Brain microvascular endothelial cell (primary cell): ENCODE measurements at regions not wholly inside any gene's neighbourhood (a gene's known extent, or its start where the extent isn't known, plus 50 kb on each side); places are given as distances from the start of the nearest gene placed in this dataset.

ENCODE experiments used
- DNase-seq: peaks from one replicate; pipeline ENCODE4 v3.0.0-alpha.2; 2020
- H3K27ac ChIP-seq: fragments of 250-450 bp; sonication (Bioruptor Pico); 2 replicates; pipeline ENCODE4 v1.5.1; 2020; ENCODE audit warnings: mild to moderate bottlenecking, moderate library complexity
- H3K27me3 ChIP-seq: fragments of 250-450 bp; sonication (Bioruptor Pico); replicated peaks from 2 replicates; pipeline ENCODE4 v1.5.1; 2020; ENCODE audit warnings: mild to moderate bottlenecking
- H3K36me3 ChIP-seq: fragments of 250-450 bp; sonication (Bioruptor Pico); replicated peaks from 2 replicates; pipeline ENCODE4 v1.5.1; 2020; ENCODE audit warnings: mild to moderate bottlenecking
- H3K4me3 ChIP-seq: 2 replicates; pipeline ENCODE4 v1.5.1; 2011; ENCODE audit warnings: low read depth, mild to moderate bottlenecking, control low read depth, low read length, moderate library complexity
- CTCF ChIP-seq: IDR thresholded peaks from 2 replicates; pipeline ENCODE4 v1.5.1; 2011; ENCODE audit warnings: low read depth, mild to moderate bottlenecking, moderate library complexity, low read length, control low read depth, inconsistent platforms; ENCODE audit errors: missing control alignments
- in situ Hi-C: cut with HindIII; loops from 2 replicates; pipeline ENCODE4 v1.10.0; 2017; ENCODE audit warnings: low sequenced_read_pairs, low pct_ligation_motif_present

GRCh38 chr4:27248829-27249228 is 388.2 kb downstream of the STIM2 start:
- H3K36me3 ChIP-seq: no peaks in the 10 kb centered on the region
- no peak overlapping the region for H3K4me3 ChIP-seq
- TF ChIP-seq CTCF: no peak
- no peak overlapping the region for H3K27ac ChIP-seq
- no peaks in the 10 kb centered on the region for H3K27me3 ChIP-seq
- DNase-seq: no peak
- in situ Hi-C loops: no loop called here

GRCh38 chr4:27251771-27252170 is 391.1 kb downstream of the STIM2 start:
- in situ Hi-C loops: no loop called here
- H3K36me3 ChIP-seq: no peaks in the 10 kb centered on the region
- H3K27me3 ChIP-seq: no peaks in the 10 kb centered on the region
- no peak overlapping the region for H3K27ac ChIP-seq
- TF ChIP-seq CTCF: no peak
- H3K4me3 ChIP-seq: no peak overlapping the region
- no peak for DNase-seq

GRCh38 chr4:27267339-27267969 is 406.8 kb downstream of the STIM2 start:
- TF ChIP-seq CTCF: no peak
- in situ Hi-C loops: no loop called here
- no peaks in the 10 kb centered on the region for H3K36me3 ChIP-seq
- DNase-seq: no peak
- no peaks in the 10 kb centered on the region for H3K27me3 ChIP-seq
- no peak overlapping the region for H3K27ac ChIP-seq
- no peak overlapping the region for H3K4me3 ChIP-seq

- no peak overlapping the region for H3K27ac ChIP-seq
- H3K4me3 ChIP-seq: no peak overlapping the region
- no peaks in the 10 kb centered on the region for H3K27me3 ChIP-seq
- no peak for TF ChIP-seq CTCF
- no peak for DNase-seq
- H3K36me3 ChIP-seq: no peaks in the 10 kb centered on the region
- in situ Hi-C loops: no loop called here
These were observed 407.3 kb downstream of the STIM2 start for GRCh38 chr4:27267970-27268355.

- Histone ChIP-seq H3K27ac (no peak overlapping the region), H3K36me3 (no peaks in the 10 kb centered on the region), H3K27me3 (no peaks in the 10 kb centered on the region), H3K4me3 (no peak overlapping the region)
- no peak for TF ChIP-seq CTCF
- DNase-seq: no peak
- in situ Hi-C loops: no loop called here
These were observed 409.8 kb downstream of the STIM2 start for GRCh38 chr4:27270435-27270834.

GRCh38 chr4:27271555-27271954 is 410.9 kb downstream of the STIM2 start:
- Histone ChIP-seq H3K27ac (no peak overlapping the region), H3K4me3 (no peak overlapping the region), H3K27me3 (no peaks in the 10 kb centered on the region), H3K36me3 (no peaks in the 10 kb centered on the region)
- no peak for TF ChIP-seq CTCF
- DNase-seq: no peak
- in situ Hi-C loops: no loop called here
